ENCODE measurements at regions not wholly inside any gene's neighbourhood (a gene's known extent, or its start where the extent isn't known, plus 50 kb on each side); places are given as distances from the start of the nearest gene placed in this dataset.

GRCh38 chr2:47315475-47315874 is 53.6 kb upstream of the EPCAM start:
- in situ Hi-C loops (cut with MboI; ENCODE audit: low sequenced_read_pairs), result loop anchor here (25.0 kb wide), 1 partner anchor 653 kb away; no protein-coding TSS in a partner anchor

- in situ Hi-C loops (cut with MboI; ENCODE audit: low sequenced_read_pairs), result loop anchor here (25.0 kb wide), 1 partner anchor 651 kb away; no protein-coding TSS in a partner anchor
Observed at GRCh38 chr2:47313728-47314127, 55.4 kb upstream of the EPCAM start.

- in situ Hi-C loops (cut with MboI; ENCODE audit: low sequenced_read_pairs), result loop anchor here (25.0 kb wide), 1 partner anchor 651 kb away; no protein-coding TSS in a partner anchor
Observed at GRCh38 chr2:47313141-47313691, 55.9 kb upstream of the EPCAM start.

- in situ Hi-C loops (cut with MboI; ENCODE audit: low sequenced_read_pairs), result loop anchor here (25.0 kb wide), 1 partner anchor 650 kb away; no protein-coding TSS in a partner anchor
Observed at GRCh38 chr2:47312491-47312850, 56.6 kb upstream of the EPCAM start.

GRCh38 chr2:47311764-47312490 is 57.2 kb upstream of the EPCAM start:
- in situ Hi-C loops (cut with MboI; ENCODE audit: low sequenced_read_pairs), result loop anchor here (25.0 kb wide), 1 partner anchor 650 kb away; no protein-coding TSS in a partner anchor

- in situ Hi-C loops (cut with MboI; ENCODE audit: low sequenced_read_pairs), result loop anchor here (25.0 kb wide), 1 partner anchor 649 kb away; no protein-coding TSS in a partner anchor
Observed at GRCh38 chr2:47310801-47311560, 58.1 kb upstream of the EPCAM start.

- in situ Hi-C loops (cut with MboI; ENCODE audit: low sequenced_read_pairs), result loop anchor here (25.0 kb wide), 1 partner anchor 648 kb away; no protein-coding TSS in a partner anchor
Observed at GRCh38 chr2:47309952-47310800, 58.9 kb upstream of the EPCAM start.

- in situ Hi-C loops (cut with MboI; ENCODE audit: low sequenced_read_pairs), result loop anchor here (25.0 kb wide), 1 partner anchor 647 kb away; no protein-coding TSS in a partner anchor
Observed at GRCh38 chr2:47309472-47309951, 59.6 kb upstream of the EPCAM start.

GRCh38 chr2:47307066-47307465 is 62.0 kb upstream of the EPCAM start:
- in situ Hi-C loops (cut with MboI; ENCODE audit: low sequenced_read_pairs), result loop anchor here (25.0 kb wide), 1 partner anchor 645 kb away; no protein-coding TSS in a partner anchor

- in situ Hi-C loops (cut with MboI; ENCODE audit: low sequenced_read_pairs), result loop anchor here (25.0 kb wide), 1 partner anchor 642 kb away; no protein-coding TSS in a partner anchor
Observed at GRCh38 chr2:47304654-47305053, 64.5 kb upstream of the EPCAM start.

GRCh38 chr2:47303341-47304148 is 65.6 kb upstream of the EPCAM start:
- in situ Hi-C loops (cut with MboI; ENCODE audit: low sequenced_read_pairs), result loop anchor here (25.0 kb wide), 1 partner anchor 641 kb away; no protein-coding TSS in a partner anchor

- in situ Hi-C loops (cut with MboI; ENCODE audit: low sequenced_read_pairs), result loop anchor here (25.0 kb wide), 1 partner anchor 640 kb away; no protein-coding TSS in a partner anchor
Observed at GRCh38 chr2:47302308-47302707, 66.8 kb upstream of the EPCAM start.

- in situ Hi-C loops (cut with MboI; ENCODE audit: low sequenced_read_pairs), result loop anchor here (25.0 kb wide), 1 partner anchor 639 kb away; no protein-coding TSS in a partner anchor
Observed at GRCh38 chr2:47301731-47302130, 67.4 kb upstream of the EPCAM start.

GRCh38 chr2:47301277-47301618 is 67.9 kb upstream of the EPCAM start:
- in situ Hi-C loops (cut with MboI; ENCODE audit: low sequenced_read_pairs), result loop anchor here (25.0 kb wide), 1 partner anchor 639 kb away; no protein-coding TSS in a partner anchor

GRCh38 chr2:47300609-47301276 is 68.4 kb upstream of the EPCAM start:
- in situ Hi-C loops (cut with MboI; ENCODE audit: low sequenced_read_pairs), result loop anchor here (25.0 kb wide), 1 partner anchor 638 kb away; no protein-coding TSS in a partner anchor

- in situ Hi-C loops (cut with MboI; ENCODE audit: low sequenced_read_pairs), result loop anchor here (25.0 kb wide), 1 partner anchor 638 kb away; no protein-coding TSS in a partner anchor
Observed at GRCh38 chr2:47300081-47300480, 69.0 kb upstream of the EPCAM start.

- in situ Hi-C loops (cut with MboI; ENCODE audit: low sequenced_read_pairs), result no loop called here
Observed at GRCh38 chr2:47299555-47299954, 69.6 kb upstream of the EPCAM start.

GRCh38 chr2:47298771-47299170 is 70.3 kb upstream of the EPCAM start:
- in situ Hi-C loops (cut with MboI; ENCODE audit: low sequenced_read_pairs), result no loop called here
